ENCODE measurements at regions not wholly inside any gene's neighbourhood (a gene's known extent, or its start where the extent isn't known, plus 50 kb on each side); places are given as distances from the start of the nearest gene placed in this dataset.

DNA sequence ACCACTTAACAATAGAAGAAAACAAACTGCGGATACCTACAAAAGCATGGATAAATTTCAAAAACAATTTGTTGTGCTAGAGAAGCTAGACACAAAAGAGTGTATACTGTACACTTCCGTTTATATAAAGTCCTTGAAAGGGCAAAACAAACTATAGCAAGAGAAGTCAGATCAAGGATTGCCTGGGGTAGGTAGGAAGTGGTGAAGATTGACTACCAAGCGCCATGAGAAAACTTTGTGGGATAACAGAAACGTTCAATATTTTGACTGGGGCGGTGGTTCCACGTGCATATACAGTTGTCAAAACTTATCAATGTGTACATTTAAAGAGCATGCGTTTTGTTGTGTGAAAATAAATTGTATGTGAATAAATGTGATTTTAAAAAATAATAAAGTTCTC, 55.6 kb upstream of the CCL2 start:
- no peak for TF ChIP-seq CTCF (IDR thresholded peaks at IDR 0.05)
- no peak for TF ChIP-seq POLR2A (IDR thresholded peaks at IDR 0.05)
- TF ChIP-seq EP300 (IDR thresholded peaks at IDR 0.05), result no peak
